ENCODE measurements at regions not wholly inside any gene's neighbourhood (a gene's known extent, or its start where the extent isn't known, plus 50 kb on each side); places are given as distances from the start of the nearest gene placed in this dataset.

- no peak for TF ChIP-seq CTCF (IDR thresholded peaks at IDR 0.05; ENCODE audit: low read depth, low read length)
- no peak overlapping the region for H3K4me3 ChIP-seq (ENCODE audit: low read depth, low read length)
Observed at GRCh38 chr12:24014915-24015832, 65.7 kb upstream of the SOX5 start.

- TF ChIP-seq CTCF (IDR thresholded peaks at IDR 0.05; ENCODE audit: low read depth, low read length) = no peak
- H3K4me3 ChIP-seq (ENCODE audit: low read depth, low read length) = no peak overlapping the region
Observed at GRCh38 chr12:24014240-24014639, 64.8 kb upstream of the SOX5 start.

- TF ChIP-seq CTCF (IDR thresholded peaks at IDR 0.05; ENCODE audit: low read depth, low read length) = no peak
- H3K4me3 ChIP-seq (ENCODE audit: low read depth, low read length) = no peak overlapping the region
Observed at GRCh38 chr12:24012528-24012927, 63.1 kb upstream of the SOX5 start.

GRCh38 chr12:24011927-24012507 is 62.5 kb upstream of the SOX5 start:
- no peak for TF ChIP-seq CTCF (IDR thresholded peaks at IDR 0.05; ENCODE audit: low read depth, low read length)
- H3K4me3 ChIP-seq (ENCODE audit: low read depth, low read length) = no peak overlapping the region

GRCh38 chr12:24008166-24008565 is 58.7 kb upstream of the SOX5 start:
- TF ChIP-seq CTCF (IDR thresholded peaks at IDR 0.05; ENCODE audit: low read depth, low read length) = no peak

More at GRCh38 chr12:24008166-24008565, 58.7 kb upstream of the SOX5 start:
- no peak overlapping the region for H3K4me3 ChIP-seq (ENCODE audit: low read depth, low read length)
